ENCODE measurements at regions not wholly inside any gene's neighbourhood (a gene's known extent, or its start where the extent isn't known, plus 50 kb on each side); places are given as distances from the start of the nearest gene placed in this dataset.

- Histone ChIP-seq H3K27ac (ENCODE audit: extremely low read depth, low read depth, low read length) (no peak overlapping the region), H3K4me1 (ENCODE audit: control insufficient read depth, insufficient read depth, low read length) (no peaks in the 10 kb centered on the region), H3K4me3 (ENCODE audit: low read depth, low read length) (no peak overlapping the region), H3K36me3 (ENCODE audit: control insufficient read depth in 2 of 2, insufficient read depth in 1 of 2, low read length in 2 of 2) (no peaks in the 10 kb centered on the region), H3K9me3 (ENCODE audit: control insufficient read depth, insufficient read depth, low read depth, low read length) (no peaks in the 10 kb centered on the region)
- ChIA-PET POLR2A (no interaction called here), CTCF (no interaction called here)
- TF ChIP-seq ZNF549 (tag by site-specific recombination; IDR thresholded peaks at IDR 0.05): no peak
- TF ChIP-seq ZNF707 (tag by site-specific recombination; IDR thresholded peaks at IDR 0.05): no peak
- TF ChIP-seq WT1 (tag by site-specific recombination; IDR thresholded peaks at IDR 0.05): no peak
- TF ChIP-seq HOXA7 (CRISPR knock-in tag; IDR thresholded peaks at IDR 0.05; ENCODE audit: borderline replicate concordance): no peak
- TF ChIP-seq ZNF266 (tag by site-specific recombination; IDR thresholded peaks at IDR 0.05; ENCODE audit: low read depth): no peak
- TF ChIP-seq ZNF555 (tag by site-specific recombination; conservative IDR thresholded peaks at IDR 0.05): no peak
- TF ChIP-seq ZNF175 (tag by site-specific recombination; IDR thresholded peaks at IDR 0.05): no peak
- no peak for TF ChIP-seq ZNF18 (tag by site-specific recombination; IDR thresholded peaks at IDR 0.05)
- TF ChIP-seq ZNF596 (tag by site-specific recombination; IDR thresholded peaks at IDR 0.05): no peak
Measured at GRCh38 chr2:66667301-66667700, 232.4 kb downstream of the MEIS1 start.

- no peaks in the 10 kb centered on the region for H3K36me3 ChIP-seq (ENCODE audit: control insufficient read depth in 2 of 2, insufficient read depth in 1 of 2, low read length in 2 of 2)
- no peaks in the 10 kb centered on the region for H3K9me3 ChIP-seq (ENCODE audit: control insufficient read depth, insufficient read depth, low read depth, low read length)
- POLR2A ChIA-PET: no interaction called here
Measured at GRCh38 chr2:66673286-66673685, 238.4 kb downstream of the MEIS1 start.

More at GRCh38 chr2:66673286-66673685, 238.4 kb downstream of the MEIS1 start:
- H3K4me3 ChIP-seq (ENCODE audit: low read depth, low read length): no peak overlapping the region
- no peak overlapping the region for H3K27ac ChIP-seq (ENCODE audit: extremely low read depth, low read depth, low read length)
- no peak for TF ChIP-seq HIC1 (tag by site-specific recombination; IDR thresholded peaks at IDR 0.05)
- TF ChIP-seq ZNF596 (tag by site-specific recombination; IDR thresholded peaks at IDR 0.05): no peak
- TF ChIP-seq, protein P1, sequence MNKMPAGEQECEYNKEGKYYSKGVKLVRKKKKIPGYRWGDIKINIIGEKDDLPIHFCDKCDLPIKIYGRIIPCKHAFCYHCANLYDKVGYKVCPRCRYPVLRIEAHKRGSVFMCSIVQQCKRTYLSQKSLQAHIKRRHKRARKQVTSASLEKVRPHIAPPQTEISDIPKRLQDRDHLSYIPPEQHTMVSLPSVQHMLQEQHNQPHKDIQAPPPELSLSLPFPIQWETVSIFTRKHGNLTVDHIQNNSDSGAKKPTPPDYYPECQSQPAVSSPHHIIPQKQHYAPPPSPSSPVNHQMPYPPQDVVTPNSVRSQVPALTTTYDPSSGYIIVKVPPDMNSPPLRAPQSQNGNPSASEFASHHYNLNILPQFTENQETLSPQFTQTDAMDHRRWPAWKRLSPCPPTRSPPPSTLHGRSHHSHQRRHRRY (tag by site-specific recombination; IDR thresholded peaks at IDR 0.05): no peak
- TF ChIP-seq ZNF449 (tag by site-specific recombination; IDR thresholded peaks at IDR 0.05): no peak
- no peak for TF ChIP-seq SP7 (tag by site-specific recombination; IDR thresholded peaks at IDR 0.05)
- TF ChIP-seq ZBTB26 (tag by site-specific recombination; optimal IDR thresholded peaks at IDR 0.05): no peak
- TF ChIP-seq, protein P2, sequence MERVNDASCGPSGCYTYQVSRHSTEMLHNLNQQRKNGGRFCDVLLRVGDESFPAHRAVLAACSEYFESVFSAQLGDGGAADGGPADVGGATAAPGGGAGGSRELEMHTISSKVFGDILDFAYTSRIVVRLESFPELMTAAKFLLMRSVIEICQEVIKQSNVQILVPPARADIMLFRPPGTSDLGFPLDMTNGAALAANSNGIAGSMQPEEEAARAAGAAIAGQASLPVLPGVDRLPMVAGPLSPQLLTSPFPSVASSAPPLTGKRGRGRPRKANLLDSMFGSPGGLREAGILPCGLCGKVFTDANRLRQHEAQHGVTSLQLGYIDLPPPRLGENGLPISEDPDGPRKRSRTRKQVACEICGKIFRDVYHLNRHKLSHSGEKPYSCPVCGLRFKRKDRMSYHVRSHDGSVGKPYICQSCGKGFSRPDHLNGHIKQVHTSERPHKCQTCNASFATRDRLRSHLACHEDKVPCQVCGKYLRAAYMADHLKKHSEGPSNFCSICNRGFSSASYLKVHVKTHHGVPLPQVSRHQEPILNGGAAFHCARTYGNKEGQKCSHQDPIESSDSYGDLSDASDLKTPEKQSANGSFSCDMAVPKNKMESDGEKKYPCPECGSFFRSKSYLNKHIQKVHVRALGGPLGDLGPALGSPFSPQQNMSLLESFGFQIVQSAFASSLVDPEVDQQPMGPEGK (tag by site-specific recombination; IDR thresholded peaks at IDR 0.05): no peak
- no peak for TF ChIP-seq SCRT2 (tag by site-specific recombination; IDR thresholded peaks at IDR 0.05)
- CTCF ChIA-PET: no interaction called here
- H3K4me1 ChIP-seq (ENCODE audit: control insufficient read depth, insufficient read depth, low read length): no peaks in the 10 kb centered on the region
